ENCODE measurements at regions not wholly inside any gene's neighbourhood (a gene's known extent, or its start where the extent isn't known, plus 50 kb on each side); places are given as distances from the start of the nearest gene placed in this dataset.
"Not testable (repeated sequence)": the region's sequence is repeated elsewhere in the genome, so short reads cannot be mapped to it uniquely, and the experiment has no call there.

DNA sequence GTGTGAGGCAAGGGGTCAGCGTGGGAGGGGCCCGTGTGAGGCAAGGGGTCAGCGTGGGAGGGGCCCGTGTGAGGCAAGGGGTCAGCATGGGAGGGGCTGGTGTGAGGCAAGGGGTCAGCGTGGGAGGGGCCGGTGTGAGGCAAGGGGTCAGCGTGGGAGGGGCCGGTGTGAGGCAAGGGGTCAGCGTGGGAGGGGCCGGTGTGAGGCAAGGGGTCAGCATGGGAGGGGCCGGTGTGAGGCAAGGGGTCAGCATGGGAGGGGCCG is 119.2 kb downstream of the SEPTIN14 start:
- not testable (repeated sequence) for DNase-seq (ENCODE audit: low read depth, low spot score)

DNA sequence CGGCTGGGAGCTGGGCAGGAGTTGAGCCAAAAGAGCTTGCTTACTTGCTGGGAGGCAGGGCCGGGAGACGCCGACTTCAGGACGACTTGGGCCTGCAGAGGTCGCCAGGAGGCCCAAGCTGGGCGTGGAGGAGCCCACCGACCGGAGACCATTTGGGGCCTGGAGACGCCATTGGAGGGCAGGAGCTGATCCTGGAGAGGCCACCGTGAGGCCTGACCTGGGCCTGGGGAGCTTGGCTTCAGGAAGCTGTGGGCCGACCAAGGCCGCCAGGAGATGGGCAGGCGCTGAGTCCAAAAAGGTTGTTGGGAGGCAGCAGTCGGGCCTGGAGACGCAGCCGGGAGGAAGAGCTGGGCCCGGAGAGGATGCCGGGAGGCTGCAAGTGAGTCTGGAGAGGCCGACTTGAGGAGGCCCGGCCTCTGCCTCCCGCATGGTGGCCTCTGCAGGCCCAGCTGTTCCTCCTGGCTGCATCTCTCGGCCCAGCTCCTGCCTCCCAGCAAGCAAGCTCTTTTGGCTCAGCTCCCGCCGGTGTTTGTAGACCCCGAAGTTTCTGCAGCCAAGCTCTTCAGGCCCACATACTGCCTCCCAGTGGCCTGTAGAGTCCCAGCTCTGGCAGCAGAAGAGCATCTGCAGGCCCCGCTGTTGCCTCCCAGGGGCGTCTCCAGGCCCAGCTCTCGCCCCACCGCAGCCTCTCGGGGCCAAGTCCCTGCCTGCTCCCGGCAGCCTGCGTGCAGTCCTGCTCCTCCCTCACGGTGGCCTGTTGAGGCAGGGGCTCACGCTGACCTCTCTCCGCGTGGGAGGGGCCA is 119.7 kb downstream of the SEPTIN14 start:
- not testable (repeated sequence) for DNase-seq (ENCODE audit: low read depth, low spot score)

DNA sequence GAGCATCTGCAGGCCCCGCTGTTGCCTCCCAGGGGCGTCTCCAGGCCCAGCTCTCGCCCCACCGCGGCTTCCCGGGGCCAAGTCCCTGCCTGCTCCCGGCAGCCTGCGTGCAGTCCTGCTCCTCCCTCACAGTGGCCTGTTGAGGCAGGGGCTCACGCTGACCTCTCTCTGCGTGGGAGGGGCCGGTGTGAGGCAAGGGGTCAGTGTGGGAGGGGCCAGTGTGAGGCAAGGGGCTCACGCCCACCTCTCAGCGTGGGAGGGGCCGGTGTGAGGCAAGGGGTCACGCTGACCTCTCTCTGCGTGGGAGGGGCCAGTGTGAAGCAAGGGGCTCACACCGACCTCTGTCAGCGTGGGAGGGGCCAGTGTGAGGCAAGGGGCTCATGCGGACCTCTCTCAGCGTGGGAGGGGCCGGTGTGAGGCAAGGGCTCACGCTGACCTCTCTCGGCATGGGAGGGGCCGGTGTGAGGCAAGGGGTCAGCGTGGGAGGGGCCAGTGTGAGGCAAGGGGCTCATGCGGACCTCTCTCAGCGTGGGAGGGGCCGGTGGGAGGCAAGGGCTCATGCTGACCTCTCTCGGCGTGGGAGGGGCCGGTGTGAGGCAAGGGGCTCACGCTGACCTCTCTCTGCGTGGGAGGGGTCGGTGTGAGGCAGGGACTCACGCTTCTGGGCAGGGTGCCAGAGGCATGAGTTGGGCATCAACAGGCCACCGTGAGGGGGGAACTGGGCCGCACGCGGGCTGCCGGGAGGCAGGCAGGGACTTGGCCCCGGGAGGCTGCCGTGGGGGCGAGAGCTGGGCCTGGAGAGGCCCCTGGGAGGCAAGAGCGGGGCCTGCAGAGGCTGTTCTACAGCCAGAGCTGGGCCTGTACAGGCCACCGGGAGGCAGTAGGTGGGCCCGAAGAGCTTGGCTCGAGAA is 120.6 kb downstream of the SEPTIN14 start:
- peak; percentile 9 for DNase-seq (ENCODE audit: low read depth, low spot score)

DNA sequence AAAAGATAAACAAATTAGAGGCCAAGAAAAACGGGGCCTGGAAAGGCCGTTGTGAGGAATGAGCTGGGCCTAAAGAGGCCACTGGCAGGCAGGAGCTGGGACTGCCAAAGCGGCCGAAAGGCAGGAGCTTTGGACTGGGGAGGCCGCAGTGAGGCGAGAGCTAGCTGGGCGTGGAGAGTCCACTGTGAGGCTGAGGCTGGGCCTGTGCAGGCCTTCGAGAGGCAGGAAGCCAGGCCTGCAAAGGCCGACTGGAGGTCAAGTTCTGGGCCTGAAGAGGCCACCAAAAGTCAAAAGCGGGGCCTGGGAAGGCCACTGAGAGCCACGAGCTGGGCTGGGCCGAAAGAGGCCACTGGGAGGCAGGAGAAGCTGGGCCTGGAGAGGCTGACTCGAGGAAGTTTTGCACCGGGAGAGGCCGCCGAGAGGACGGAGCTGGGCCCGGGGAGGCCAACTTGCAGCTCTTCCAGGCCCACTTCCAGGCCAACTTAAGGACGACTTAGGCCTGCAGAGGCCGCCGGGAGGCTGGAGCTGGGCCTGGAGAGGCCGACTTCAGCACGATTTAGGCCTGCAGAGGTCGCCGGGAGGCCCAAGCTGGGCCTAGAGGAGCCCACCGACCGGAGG is 121.8 kb downstream of the SEPTIN14 start:
- not testable (repeated sequence) for DNase-seq (ENCODE audit: low read depth, low spot score)

DNA sequence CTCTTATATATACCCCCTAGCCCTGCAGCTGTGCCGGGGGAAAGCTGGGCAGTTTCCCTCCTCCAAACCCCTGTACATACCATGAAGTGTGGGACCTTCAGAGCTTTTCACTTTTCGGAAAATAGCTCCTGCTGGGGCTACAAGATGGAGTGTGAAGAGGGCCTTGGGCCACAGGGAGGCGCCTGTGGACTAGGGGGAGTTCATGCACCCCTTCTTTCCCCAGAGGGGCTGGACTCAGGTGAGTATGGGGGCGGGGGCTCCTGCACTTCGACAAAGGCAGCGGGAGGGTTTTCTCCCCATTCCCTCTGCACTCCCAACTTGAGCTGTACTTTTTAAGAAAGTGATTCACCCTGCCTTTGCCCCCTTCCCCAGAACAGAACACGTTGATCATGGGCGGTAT is 122.5 kb downstream of the SEPTIN14 start:
- not testable (repeated sequence) for DNase-seq (ENCODE audit: low read depth, low spot score)

DNA sequence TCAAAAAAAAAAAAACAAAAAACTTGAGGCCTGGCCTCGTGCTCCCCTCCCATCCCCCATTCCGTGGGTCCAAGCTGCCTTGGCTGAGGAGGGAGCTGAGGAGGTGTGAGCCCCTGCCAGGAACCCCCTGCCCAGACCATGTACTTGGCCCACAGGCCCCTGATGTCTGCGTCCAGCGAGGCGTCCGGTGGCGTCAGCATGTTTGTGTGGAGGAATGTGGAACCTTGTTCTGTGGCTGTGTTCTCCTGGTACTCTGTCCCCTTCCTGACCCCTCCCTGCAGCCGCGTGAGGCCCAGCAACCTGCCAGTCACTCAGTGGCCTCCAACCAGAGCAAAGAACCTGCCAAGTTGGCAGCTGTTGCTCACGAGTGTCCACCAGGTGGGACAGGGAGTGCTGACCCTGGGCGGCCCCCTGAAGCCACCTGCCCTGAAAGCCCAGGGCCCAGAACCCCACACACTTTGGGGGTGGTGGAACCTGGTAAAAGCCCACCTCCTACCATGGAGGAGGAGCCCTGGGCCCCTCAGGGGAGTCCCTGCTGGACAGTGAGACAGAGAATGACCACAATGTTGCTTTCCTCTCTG is 125.8 kb downstream of the SEPTIN14 start:
- not testable (repeated sequence) for DNase-seq (ENCODE audit: low read depth, low spot score)

DNA sequence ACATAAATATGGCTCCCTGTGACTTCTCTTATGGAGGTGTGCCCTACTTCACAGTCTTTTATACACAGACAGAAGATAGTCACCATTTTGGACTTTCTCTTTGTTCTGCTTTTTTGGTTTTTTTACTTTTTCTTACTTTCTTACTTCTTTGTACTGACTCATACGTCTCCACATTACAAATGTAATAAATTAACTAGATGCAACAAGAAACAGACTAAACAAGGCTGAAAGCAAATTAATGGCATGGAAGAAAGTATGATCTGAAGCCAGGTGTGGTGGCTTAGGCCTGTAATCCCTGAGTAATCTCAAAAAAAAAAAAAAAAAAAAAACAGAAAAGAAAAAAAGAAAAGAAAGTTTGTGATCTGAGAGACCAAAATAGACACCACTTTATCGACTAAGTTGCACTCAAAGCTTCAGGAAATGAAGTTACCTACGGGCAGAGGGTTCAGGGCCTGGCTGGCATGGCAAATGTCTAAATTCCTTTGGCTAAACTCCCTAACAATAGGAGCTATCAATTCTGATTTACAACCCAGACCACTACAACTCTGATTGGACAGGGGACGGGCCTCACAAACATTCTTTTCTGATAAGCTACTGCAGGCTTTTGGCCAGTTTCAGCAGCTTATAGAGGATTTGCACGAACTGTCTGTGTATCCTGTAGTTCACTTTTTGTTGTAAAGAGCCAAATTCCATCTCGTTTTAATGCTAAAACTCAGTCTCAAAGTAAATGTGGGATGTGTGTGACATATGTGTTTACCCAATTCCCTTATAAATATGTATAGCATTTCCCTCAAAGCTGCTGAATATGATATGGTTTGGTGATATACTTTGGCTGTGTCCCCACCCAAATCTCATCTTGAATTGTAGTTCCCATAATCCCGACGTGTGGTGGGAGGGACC is 129.1 kb downstream of the SEPTIN14 start:
- DNase-seq (ENCODE audit: low read depth, low spot score): peak; percentile 43

DNA sequence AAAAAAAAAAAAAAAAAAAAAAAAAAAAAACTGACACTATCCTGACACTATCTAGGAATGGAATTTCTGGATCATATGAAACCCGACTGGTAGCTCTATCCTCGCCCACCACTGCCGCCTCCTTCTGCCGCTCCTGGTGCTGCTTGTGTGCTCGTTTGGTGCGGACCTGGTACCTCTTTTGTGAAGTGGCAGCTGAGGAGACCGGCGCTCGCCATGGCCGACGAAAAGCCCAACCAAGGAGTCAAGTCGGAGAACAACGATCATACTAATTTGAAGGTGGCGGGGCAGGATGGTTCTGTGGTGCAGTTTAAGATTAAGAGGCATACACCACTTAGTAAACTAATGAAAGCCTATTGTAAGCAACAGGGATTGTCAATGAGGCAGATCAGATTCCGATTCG is 130.6 kb downstream of the SEPTIN14 start:
- DNase-seq (ENCODE audit: low read depth, low spot score): no peak

DNA sequence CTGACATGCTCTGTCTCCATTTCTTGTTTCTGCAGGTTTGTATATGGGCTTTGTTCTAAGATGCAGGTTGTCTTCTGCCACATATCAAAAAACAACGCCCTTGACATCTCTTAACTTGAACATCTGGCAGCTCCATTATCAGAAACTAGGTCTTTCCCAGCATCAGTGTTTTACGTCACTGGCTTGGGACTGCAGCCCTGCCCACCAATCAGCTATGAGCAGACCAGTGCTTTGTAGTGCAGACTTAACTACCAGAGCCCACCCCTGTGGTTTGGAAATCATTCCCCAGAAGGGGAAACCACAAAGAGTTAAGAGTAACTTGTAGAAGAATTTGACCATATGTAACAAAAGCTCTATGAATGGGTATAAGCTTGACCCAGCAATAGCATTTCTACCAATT is 132.4 kb downstream of the SEPTIN14 start:
- DNase-seq (ENCODE audit: low read depth, low spot score): no peak

DNA sequence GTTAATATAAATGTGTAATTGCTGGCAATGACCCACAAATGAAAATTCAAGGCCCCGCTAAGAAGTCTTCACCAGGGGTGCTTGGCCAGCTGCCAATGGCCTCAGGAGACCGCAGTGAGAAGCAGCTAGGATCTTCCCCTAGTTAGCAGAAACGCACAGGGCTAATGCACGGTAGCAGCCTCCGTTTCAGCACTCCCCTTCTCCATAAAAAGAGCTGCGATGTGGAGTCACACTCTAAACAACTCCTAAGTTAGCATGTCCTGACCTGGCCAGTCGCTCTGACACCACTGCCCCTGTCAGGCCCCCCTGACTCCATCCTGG is 139.0 kb downstream of the SEPTIN14 start:
- no peak for DNase-seq (ENCODE audit: low read depth, low spot score)

DNA sequence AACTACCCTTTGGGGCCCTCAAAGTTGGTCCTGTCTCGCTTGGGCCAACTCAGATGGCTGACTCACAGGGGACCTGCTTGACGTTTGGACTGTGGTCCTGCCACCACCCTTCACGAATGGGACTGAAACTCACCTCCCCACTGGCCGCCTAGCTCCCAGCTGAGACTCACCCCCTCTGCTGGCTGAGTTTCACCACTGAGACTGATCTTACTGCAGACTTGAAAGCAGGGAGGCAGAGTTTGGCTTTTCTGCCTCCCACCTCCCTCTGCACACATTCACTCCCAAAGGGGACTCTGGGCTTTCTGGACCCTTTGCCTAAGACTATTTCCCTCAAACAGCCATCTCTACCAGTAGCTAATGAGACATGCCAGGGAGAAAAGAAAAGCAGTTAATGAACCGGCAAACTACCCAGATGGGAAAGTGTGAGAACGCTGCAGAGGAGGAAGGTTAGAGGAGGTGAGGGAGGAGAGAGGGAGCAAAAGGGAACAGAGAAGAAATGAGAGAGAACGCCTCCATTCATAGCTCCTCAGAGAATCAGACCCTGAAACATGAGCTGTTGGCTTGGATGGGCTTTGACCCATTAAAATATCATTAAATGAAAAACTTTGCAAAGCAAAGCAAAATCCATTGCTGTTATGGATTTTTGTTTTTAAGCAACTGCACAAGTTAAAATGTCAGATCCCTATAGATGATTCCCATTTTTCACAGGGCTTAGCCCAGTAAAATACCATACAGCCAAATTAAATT is 139.5 kb downstream of the SEPTIN14 start:
- not testable (repeated sequence) for DNase-seq (ENCODE audit: low read depth, low spot score)

DNA sequence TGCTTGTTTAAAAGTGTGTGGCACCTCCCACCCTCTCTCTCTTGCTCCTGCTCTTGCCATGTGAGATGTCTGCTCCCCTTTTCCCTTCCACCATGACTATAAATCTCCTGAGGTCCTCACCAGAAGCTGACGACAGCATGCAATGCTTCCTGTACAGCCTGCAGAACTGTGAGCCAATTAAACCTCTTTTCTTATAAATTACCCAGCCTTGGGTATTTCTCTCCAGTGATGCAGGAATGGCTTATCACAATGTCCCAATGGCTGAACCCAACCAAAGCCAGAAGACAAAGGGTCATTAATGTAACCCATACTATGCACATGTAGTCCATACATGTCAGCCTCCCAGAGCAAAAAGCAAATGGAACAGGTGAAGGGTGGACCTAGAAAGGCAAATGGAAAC is 141.5 kb downstream of the SEPTIN14 start:
- not testable (repeated sequence) for DNase-seq (ENCODE audit: low read depth, low spot score)

DNA sequence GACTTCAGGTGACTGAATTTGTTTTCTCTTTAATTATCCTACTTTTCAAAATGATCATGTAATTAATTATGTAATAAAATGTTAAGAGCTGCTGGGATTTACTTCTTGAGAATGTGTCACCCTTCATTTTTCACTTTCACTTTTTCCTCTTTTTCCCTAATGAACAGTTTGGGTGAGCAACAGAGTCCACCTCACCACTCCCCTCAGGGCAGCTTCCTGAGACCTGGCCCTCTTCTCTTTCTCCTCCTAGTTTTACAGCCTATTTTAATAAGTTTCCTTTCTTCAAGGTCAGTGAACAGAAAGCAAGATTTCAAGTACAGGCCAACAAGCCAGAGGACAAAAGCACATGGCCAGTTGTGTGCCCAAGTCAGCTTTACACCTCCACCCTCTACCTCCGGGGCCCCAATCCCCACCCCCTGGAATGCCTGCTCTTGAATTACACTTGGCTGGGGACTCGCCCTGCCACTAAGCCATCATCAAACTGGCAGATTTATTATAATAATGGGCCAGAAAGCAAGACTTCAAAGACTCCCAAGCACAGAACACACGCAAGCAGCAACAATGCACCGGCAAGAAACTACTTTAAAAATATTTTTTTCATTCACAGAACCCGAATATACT is 143.1 kb upstream of the VOPP1 start:
- DNase-seq (ENCODE audit: low read depth, low spot score): not testable (repeated sequence)

DNA sequence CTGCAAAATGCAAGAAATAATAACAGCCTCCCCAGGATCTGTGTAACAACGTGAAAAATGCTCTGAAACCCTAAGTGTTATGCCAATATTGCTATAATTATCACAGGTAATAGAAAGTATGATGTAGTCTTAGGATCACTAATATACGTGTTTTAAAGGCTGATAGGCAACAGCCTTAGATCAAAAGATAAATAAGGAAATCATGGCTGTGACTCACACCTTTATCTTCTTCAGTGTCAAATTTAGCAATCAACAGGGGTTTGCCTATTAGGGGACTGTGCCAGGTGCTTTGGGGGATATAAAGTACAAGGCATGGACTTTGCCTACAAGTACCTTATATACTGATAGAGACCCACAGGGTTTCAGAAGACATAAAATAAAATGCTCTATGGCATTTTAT is 142.1 kb upstream of the VOPP1 start:
- not testable (repeated sequence) for DNase-seq (ENCODE audit: low read depth, low spot score)

DNA sequence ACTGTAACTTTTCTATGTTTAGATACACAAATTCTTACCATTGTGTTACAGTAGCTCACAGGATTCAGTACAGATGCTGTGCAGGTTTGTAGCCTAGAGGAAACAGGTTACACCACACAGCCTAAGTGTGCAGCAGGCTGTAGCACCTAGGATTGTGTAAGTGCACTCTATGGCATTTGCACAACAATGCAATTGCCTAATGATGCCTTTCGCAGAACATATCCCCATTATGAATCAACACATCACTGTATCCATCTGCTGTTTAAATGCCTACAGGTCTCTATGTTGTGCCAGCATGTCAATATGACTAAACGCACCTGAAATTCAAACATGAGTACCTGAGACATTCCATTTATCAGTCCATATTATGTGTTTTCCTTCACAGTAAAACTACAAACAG is 138.0 kb upstream of the VOPP1 start:
- DNase-seq (ENCODE audit: low read depth, low spot score): not testable (repeated sequence)

DNA sequence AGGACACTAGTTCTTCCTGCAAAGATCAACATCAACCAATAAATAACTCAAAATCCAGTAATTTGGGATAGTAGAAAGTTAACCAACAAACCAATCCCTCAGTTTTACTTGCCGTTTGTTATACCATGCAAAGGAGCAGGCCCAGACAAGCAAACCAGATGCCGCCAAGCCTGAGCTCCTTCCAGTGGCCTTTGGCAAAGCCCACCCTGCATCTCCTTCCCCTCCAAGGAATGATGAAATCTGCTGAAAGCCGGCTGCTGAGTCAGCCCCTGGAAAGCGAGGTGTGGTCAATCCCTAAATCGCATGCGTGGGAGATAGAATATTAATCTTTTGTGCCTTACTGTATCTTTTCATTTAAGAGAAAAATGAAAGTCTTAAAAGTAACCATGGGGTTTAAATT is 135.7 kb upstream of the VOPP1 start:
- DNase-seq (ENCODE audit: low read depth, low spot score): not testable (repeated sequence)

DNA sequence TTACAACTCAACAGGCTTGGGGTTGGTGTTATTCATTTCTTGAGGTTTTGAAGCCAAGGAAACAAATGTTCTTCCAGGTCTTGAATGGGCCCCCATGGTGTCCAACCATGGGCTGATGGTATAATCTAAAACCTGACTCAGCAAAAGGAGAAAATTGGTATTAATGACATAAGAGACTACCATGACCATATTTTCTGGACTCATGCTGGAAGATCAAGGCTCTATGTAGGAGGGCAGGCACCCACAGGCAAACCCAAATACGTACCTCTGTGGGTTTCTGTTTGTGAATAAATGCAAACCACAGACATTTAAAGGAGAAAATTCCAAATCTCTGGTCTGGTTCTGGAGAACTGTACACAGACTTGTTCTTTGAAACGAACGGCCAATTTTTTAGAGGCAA is 135.1 kb upstream of the VOPP1 start:
- DNase-seq (ENCODE audit: low read depth, low spot score): not testable (repeated sequence)

DNA sequence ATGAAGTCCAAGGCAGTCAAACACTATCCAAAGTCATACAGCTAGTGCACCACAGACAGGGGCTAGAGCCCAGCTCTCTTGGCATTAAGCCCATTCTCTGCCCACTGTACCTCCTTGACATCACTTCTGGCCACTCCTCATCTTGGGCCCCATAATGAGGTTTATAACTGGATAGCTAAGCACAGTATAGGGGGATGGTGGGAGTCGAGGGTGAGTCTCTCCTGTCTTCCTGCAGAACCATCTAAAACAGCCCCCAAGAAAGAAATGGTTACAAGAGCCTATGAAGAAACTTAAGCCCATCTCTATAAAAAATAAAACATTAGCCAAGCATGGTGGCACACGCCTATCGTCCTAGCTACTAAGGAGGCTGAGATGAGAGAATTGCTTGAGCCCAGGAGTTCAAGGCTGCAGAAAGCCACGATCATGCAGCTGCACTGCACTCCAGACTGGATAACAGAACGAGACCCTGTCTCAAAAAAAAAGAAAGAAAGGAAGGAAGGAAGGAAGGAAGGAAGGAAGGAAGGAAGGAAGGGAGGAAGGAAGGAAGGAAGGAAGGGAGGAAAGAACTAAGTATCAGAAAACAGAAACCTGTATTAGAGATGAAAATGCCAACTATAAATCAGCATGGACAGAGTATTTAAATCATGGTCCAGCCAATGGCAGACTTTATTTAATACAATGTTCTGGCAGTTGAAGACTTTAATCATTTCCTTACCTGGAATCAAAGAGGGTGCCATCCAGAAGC is 134.3 kb upstream of the VOPP1 start:
- not testable (repeated sequence) for DNase-seq (ENCODE audit: low read depth, low spot score)

DNA sequence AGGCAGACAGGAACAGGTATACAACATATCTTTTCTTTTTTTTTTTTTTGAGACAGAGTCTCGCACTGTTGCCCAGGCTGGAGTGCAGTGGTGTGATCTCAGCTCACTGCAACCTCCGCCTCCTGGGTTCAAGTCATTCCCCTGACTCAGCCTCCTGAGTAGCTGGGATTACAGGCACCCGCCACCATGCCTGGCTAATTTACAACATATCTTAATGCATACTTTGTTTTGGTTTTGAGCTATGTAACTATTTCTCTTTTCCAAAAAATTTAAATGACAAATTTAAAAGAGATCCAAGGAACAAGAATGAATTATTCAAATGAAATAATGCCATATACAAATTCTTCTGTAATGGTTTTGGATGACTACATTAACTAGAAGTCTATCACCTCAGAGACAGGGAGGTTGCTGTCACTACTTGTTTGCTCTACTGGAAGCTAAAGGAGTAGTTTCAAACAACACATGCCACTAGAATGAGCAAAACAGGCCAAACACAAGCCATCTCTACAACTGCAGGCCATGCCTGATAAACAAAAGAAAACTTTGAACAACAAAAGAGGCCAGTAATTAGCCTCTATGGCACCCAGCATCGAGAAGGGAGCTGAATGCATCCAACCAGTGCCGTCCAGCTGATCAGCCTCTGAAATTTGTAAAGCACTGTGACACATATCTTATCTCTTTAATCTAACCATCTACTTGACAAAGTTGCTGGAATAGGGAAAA is 133.6 kb upstream of the VOPP1 start:
- DNase-seq (ENCODE audit: low read depth, low spot score): peak; percentile 13
